ENCODE measurements at regions not wholly inside any gene's neighbourhood (a gene's known extent, or its start where the extent isn't known, plus 50 kb on each side); places are given as distances from the start of the nearest gene placed in this dataset.

DNA sequence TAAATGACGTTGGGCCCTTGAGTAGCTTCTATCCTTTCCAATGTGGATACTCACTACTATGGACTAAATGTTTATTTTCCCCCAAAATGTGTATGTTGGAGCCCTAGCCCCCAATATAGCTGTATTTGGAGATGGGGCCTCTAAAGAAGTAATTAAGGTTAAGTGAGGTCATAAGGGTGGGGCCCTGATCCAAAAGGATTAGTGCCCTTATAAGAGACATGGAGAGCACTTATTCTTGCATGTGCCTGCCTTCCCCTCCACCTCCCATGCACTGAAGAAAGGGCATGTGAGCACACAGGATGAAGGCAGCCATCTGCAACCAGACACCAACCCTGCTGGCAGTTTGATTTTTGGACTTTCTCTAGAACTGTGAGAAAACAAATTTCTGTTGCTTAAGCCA, 115.7 kb upstream of the MED13 start:
- Mint-ChIP-seq H3K9me3 (peaks cover 5 to 10% (median 6%) of the 10 kb centered on the region in 3 donors), H3K36me3 (no peaks in the 10 kb centered on the region), H3K27ac (no peak overlapping the region)

DNA sequence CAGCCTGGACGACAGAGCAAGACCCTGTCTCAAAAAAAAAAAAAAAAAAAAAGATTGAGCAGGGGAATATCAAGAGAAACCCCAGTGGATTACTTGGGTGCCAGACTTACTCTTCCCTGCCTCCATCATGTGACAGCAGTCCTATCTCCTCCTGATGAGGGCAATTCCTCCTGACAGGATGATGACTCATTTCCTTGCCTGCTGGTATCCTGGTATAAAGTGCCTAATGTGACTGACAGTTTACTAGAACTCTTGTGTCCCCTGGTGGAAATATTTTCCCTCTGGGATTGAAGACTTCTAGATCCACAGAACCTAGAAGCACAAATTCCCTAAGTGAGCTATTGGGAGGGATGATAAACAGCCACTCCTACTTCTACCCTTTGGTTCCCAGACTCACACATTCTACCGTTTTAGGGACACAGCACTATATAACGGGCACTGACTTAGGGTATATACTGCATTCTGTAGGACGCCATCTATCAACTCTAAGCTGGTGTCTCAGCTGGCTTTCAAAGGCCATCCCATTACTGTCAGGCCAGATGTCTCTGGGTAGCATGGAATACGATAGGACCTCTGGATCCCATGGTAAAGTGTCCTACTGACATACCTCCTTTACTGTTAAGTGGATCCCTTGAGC, 114.6 kb upstream of the MED13 start:
- no peaks in the 10 kb centered on the region for H3K36me3 Mint-ChIP-seq
- no peaks in the 10 kb centered on the region for H3K27me3 Mint-ChIP-seq
- no peaks in the 10 kb centered on the region for H3K4me1 Mint-ChIP-seq
- H3K27ac Mint-ChIP-seq = no peak overlapping the region
- no peak overlapping the region for H3K4me3 Mint-ChIP-seq
- peaks cover 4 to 10% (median 6%) of the 10 kb centered on the region in 3 donors for H3K9me3 Mint-ChIP-seq

More for the DNA sequence above, 115.7 kb upstream of the MED13 start:
- Mint-ChIP-seq H3K4me3 (no peak overlapping the region), H3K4me1 (no peaks in the 10 kb centered on the region), H3K27me3 (no peaks in the 10 kb centered on the region)

DNA sequence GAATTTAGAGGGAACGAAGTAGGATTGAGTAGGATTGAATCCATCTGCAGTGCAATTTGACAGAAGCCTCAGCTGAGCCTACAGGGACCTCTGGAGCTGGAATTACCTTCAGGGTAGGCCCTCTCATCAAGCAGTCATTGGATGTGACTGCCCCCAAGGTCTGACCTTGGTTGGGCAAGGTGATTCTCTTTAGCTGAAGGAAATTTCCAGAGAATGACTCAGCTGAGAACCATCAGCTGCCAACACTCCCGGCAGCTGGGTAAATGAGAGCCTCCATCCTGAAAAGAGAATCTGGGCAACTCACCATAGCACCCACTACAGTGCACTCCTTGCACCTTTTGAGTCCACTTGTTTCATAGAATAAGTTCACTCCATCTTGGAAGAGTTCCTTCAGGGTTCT, 113.5 kb upstream of the MED13 start:
- H3K4me3 Mint-ChIP-seq = no peak overlapping the region
- H3K4me1 Mint-ChIP-seq = no peaks in the 10 kb centered on the region
- no peak overlapping the region for H3K27ac Mint-ChIP-seq
- H3K9me3 Mint-ChIP-seq = peaks cover 4 to 10% (median 6%) of the 10 kb centered on the region in 3 donors
- no peaks in the 10 kb centered on the region for H3K36me3 Mint-ChIP-seq
- peaks cover 3% of the 10 kb centered on the region for H3K27me3 Mint-ChIP-seq

DNA sequence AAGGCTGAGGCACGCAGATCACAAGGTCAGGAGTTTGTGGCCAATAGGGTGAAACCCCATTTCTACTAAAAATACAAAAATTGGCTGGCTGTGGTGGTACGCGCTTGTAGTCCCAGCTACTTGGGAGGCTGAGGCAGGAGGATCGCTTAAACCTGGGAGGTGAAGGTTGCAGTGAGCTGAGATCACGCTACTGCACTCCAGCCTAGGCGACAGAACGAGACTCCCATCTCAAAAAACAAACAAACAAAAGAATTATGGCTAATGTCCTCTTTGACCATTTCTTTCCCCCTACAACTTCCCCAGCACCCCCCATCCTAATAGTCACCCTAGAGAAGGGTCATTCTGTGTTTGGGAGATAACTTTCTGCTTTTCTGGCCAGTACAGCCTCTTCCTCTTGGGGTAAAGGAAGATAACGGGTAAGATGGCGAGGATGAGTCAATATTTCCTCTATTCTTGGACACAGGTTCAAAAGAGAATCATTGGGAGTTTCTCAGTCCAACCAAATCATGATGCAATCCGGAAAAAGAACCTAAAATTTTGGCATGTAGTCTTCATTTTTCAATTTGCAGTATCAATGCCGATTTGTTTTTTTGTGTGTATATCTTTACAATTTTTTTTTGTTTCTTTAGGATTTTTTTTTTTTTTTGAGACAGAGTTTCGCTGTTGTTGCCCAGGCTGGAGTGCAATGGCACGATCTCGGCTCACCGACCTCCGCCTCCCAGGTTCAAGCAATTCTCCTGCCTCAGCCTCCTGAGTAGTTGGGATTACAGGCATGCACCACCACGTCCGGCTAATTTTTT, 107.6 kb upstream of the MED13 start:
- Mint-ChIP-seq H3K4me1 (peaks cover 4 to 8% (median 7%) of the 10 kb centered on the region in 3 donors), H3K27me3 (peaks cover 4% of the 10 kb centered on the region), H3K27ac (no peak overlapping the region), H3K4me3 (no peak overlapping the region), H3K9me3 (no peaks in the 10 kb centered on the region), H3K36me3 (no peaks in the 10 kb centered on the region)

DNA sequence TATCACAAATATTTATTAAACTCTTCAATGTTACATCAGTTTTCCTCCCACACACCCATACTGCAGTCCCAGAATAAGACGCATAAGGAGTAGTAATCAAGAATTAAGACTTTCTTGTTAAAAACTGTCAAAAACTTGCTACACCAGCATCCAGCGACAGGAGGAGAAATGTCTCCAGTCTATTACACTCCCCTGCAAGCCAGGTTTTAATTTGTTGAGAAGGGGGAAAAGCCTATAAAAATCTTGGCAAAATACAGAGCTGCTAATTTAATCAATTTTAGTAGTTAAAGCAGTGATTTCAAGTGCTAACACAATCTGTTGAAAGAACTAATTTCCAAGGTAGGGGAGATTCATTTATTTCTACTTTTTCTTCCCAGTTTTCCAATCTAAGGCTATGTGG, 102.0 kb upstream of the MED13 start:
- Mint-ChIP-seq H3K9me3 (no peaks in the 10 kb centered on the region), H3K27me3 (peaks cover 2% of the 10 kb centered on the region), H3K4me1 (peaks cover 4 to 8% (median 7%) of the 10 kb centered on the region in 3 donors), H3K27ac (no peak overlapping the region), H3K36me3 (no peaks in the 10 kb centered on the region), H3K4me3 (no peak overlapping the region)

DNA sequence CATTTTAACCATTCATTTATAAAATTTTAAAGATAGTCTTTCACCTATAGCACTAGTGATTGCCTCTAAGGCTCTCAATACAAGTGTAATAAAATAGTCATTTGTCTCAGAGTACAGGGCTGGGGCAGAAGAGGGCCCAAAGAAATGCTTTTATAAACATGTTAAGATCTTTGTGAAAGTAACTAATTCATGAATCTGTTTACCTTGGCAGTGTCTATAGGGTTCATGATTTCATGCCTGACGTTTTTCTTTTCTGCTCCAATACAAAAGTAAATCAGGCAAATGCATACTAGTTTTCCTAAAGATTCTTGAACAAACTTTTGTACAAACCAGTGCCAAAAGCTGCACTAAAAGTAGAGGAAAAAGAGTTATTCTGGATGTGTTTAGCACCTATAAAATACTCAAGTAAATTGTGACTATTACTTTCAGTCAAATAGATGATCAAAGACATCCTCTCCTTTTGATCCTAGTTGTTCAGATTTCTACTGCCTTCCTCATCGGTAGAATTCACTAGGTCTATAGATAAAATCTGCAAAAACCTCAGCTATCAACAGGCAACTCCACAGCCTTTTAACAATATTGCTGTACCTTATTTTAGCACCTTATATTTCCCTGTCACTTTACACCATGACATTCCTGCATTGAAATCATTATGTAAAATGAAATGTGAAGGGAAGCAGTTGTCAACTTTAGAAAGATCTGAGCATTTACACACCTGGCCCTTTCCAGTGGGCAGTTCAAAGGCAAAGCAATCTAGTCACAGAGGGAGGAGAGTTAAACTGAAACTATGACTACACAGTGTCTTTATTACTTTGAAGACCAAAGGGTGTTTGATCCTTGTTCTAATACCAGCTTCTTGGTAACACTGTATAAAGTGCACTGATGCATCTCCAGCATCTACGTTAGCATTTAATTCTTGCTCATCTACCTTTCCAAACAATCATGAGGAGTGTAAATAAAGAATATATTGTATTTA, 100.0 kb upstream of the MED13 start:
- Mint-ChIP-seq H3K36me3 (peaks cover 2% of the 10 kb centered on the region), H3K4me3 (no peak overlapping the region), H3K27me3 (no peaks in the 10 kb centered on the region), H3K4me1 (no peaks in the 10 kb centered on the region), H3K27ac (no peak overlapping the region), H3K9me3 (no peaks in the 10 kb centered on the region)

DNA sequence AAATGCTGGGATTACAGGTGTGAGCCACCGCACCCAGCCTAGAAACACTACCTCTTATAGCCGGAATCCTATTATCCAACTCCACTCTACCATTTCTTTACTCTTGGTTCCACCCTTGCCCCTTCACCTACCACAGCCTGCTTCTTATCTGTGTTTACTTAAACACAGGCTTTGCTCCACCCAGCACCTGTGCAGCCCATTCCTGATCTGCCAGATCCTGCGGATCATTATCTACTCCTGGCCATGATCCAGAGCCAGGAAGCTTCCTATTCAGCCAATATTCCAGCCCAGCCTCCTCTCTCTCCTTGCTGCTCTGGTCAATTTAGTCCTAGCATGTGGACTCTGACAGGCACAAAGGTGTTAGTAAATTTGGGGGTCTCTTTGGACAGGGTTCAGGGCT, 98.8 kb upstream of the MED13 start:
- Mint-ChIP-seq H3K4me3 (no peak overlapping the region), H3K4me1 (no peaks in the 10 kb centered on the region), H3K27me3 (no peaks in the 10 kb centered on the region), H3K9me3 (no peaks in the 10 kb centered on the region), H3K36me3 (peaks cover 2% of the 10 kb centered on the region), H3K27ac (no peak overlapping the region)

DNA sequence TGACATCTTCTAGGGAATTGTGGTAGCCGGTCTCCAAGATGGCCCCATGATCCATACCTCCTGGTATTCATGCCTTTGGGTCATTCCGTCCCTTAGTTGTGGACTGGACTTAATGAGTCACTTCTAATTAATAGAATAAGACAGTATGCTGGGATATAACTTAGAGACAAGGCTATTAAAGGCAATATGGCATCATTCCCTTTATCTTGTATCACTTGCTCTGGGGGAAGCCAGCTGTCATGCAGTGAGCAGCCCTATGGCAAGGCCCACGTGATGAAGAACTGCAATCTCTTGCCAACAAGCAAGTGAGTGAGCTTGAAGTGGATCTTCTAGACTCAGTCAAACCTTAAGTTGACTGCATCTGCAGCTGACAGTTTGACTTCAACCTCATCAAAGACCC, 97.8 kb upstream of the MED13 start:
- H3K27me3 Mint-ChIP-seq = no peaks in the 10 kb centered on the region
- peaks cover 2% of the 10 kb centered on the region for H3K36me3 Mint-ChIP-seq
- no peaks in the 10 kb centered on the region for H3K9me3 Mint-ChIP-seq
- H3K27ac Mint-ChIP-seq = no peak overlapping the region
- no peak overlapping the region for H3K4me3 Mint-ChIP-seq
- H3K4me1 Mint-ChIP-seq = no peaks in the 10 kb centered on the region

DNA sequence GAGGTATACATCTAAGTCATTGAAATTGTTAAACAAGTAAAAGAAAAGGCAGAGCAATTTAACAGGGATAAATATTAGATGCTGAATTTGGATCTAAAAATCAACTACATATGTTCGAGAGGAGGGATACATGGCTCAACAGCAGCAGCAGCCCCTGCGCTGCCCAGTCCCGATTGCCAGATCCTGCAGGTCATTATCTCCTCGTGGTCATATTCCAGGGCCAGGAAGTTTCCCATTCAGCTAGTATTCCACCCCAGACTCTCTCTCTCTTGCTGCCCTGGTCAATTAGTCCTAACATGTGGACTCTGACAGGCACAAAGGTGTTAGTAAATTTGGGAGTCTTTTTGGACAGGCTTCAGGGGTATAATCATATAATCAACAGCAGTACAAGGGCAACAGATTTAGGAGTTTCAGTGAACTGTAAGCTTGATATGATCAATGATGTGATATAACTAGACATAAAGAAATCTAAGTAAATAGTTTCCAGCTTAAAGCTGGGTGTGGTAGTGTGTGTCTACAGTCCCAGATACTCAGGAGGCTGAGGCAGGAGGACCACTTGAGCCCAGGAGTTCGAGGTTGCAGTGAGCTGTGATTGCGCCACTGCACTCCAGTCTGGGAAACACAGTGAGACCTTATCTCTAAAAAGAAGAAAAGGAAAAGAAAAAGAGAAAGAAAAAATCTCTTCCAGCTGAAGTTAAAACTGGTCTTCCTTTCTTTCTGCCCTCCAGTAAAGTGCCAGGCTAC, 96.5 kb upstream of the MED13 start:
- no peak overlapping the region for H3K4me3 Mint-ChIP-seq
- no peaks in the 10 kb centered on the region for H3K4me1 Mint-ChIP-seq
- H3K9me3 Mint-ChIP-seq = no peaks in the 10 kb centered on the region
- H3K27ac Mint-ChIP-seq = no peak overlapping the region
- H3K36me3 Mint-ChIP-seq = peaks cover 2% of the 10 kb centered on the region
- H3K27me3 Mint-ChIP-seq = no peaks in the 10 kb centered on the region

DNA sequence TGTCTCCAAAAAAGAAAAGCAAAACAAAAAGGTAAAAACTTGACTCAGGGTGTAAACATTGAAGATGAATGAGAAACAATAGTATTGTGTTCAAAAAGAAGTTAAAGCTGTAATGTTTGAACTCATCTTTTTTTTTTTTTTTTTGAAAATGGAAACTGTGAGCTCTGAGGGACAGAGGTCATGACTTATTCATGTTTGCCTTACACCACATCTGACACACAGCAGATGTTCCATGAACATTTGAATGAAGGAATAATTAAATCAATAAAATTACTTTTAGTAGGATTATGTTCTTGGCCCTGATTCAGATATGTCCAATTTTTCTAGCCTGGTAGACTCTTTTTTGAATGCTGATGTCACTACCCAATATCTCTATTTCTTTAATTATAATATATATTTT, 95.7 kb upstream of the MED13 start:
- peaks cover 2% of the 10 kb centered on the region for H3K36me3 Mint-ChIP-seq
- H3K9me3 Mint-ChIP-seq = no peaks in the 10 kb centered on the region
- no peaks in the 10 kb centered on the region for H3K27me3 Mint-ChIP-seq
- H3K4me3 Mint-ChIP-seq = no peak overlapping the region
- H3K27ac Mint-ChIP-seq = no peak overlapping the region
- H3K4me1 Mint-ChIP-seq = no peaks in the 10 kb centered on the region

DNA sequence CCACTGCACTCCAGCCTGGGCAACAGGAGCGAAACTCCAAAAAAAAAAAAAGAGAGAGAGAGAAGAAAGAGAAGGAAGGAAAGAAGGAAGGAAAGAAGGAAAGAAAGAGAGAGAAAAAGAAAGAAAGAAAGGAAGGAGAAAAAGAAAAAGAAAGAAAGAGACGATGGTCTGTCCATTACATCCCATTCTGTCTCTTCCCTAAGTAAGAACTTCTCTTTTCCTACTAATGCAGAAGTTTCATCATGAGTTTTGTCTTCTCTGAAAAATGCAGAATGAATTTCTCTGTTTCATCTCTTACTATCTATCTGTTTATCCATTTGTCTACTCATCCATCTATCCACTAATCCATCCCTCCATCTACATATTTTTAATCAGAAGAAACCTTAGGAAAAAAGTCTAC, 94.9 kb upstream of the MED13 start:
- Mint-ChIP-seq H3K4me3 (no peak overlapping the region), H3K4me1 (no peaks in the 10 kb centered on the region), H3K27ac (no peak overlapping the region)

DNA sequence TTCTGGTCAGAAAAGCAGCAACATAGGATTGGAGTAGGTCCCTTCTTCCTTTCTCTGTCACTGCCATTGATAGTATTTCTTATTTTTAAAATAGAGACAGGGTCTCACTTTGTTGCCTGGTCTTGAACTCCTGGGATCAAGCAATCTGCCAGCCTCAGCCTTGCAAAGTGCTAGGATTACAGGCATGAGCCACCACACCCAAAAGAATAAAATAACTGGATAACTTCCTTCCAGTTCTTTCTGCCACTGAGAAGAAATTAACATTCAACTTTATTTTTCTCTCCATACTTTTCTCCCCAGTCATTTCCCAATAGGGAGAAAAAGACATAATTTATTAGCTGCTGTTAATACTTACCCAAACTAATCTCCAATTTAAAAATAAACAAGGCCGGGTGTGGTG, 91.9 kb upstream of the MED13 start:
- Mint-ChIP-seq H3K4me1 (no peaks in the 10 kb centered on the region), H3K4me3 (no peak overlapping the region), H3K27me3 (no peaks in the 10 kb centered on the region), H3K36me3 (peaks cover 2% of the 10 kb centered on the region), H3K27ac (no peak overlapping the region), H3K9me3 (no peaks in the 10 kb centered on the region)

More for the DNA sequence above, 94.9 kb upstream of the MED13 start:
- Mint-ChIP-seq H3K9me3 (no peaks in the 10 kb centered on the region), H3K27me3 (no peaks in the 10 kb centered on the region), H3K36me3 (peaks cover 2% of the 10 kb centered on the region)

DNA sequence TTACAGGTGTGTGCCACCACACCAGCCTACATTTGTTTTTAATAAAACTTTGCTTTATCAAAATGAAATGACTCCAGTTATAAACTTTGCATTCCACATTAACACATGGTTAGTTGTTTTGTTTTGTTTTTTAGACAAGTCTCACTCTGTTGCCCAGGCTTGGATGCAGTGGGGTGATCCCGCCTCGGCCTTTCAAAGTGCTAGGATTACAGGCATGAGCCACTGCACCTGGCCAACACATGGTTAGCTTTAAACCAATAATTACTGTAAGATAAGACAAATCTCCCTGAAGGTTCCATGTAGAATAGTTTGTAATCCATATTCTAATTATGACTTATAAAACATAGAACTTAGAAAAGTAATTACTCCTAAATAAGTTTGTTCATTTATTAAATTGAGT, 89.8 kb upstream of the MED13 start:
- no peaks in the 10 kb centered on the region for H3K9me3 Mint-ChIP-seq
- peaks cover 2% of the 10 kb centered on the region for H3K27me3 Mint-ChIP-seq
- H3K4me1 Mint-ChIP-seq = no peaks in the 10 kb centered on the region
- H3K27ac Mint-ChIP-seq = no peak overlapping the region
- no peaks in the 10 kb centered on the region for H3K36me3 Mint-ChIP-seq
- peak overlapping the region in 1 of 4 donors; percentile 13 for H3K4me3 Mint-ChIP-seq

DNA sequence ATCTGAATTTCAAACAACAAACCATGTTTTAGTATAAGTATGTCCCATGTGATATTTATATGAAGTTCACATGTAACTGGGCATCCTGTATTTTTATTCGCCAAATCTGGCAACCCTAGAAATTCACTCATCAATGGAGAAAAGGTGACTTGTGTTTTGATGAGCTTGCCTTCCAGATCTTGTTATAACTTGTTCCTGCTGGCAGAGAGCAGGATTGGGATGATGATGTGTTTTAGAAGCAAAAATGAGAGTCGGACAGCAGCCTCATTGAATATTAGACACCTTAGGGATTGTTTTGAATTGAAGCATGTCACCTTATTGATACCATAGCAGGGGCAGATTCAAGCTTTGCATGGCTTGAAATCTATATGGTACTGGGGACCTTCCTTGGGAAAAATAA, 85.4 kb upstream of the MED13 start:
- H3K4me1 Mint-ChIP-seq = no peaks in the 10 kb centered on the region
- no peaks in the 10 kb centered on the region for H3K36me3 Mint-ChIP-seq

DNA sequence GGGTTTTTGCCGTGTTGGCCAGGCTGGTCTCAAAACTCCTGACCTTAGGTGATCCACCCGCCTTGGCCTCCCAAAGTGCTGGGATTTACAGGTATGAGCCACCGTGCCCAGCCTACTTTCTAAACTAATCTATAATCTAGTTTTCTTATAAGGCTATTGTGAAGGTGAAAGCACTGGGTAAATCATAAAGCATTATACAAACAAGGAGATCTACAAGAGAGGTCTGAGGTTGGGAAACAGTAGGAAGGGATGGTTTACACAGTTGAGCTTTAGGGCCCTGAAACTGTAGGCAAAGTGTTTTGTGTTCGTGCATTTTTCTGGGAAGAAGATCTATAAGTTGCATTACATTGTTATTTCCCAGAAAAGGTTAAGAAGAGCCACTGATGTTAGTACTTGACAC, 84.9 kb upstream of the MED13 start:
- H3K27me3 Mint-ChIP-seq = peaks cover 2% of the 10 kb centered on the region

More for the DNA sequence above, 85.4 kb upstream of the MED13 start:
- H3K27ac Mint-ChIP-seq = no peak overlapping the region
- H3K9me3 Mint-ChIP-seq = no peaks in the 10 kb centered on the region
- no peak overlapping the region for H3K4me3 Mint-ChIP-seq
- peaks cover 2% of the 10 kb centered on the region for H3K27me3 Mint-ChIP-seq

More for the DNA sequence above, 84.9 kb upstream of the MED13 start:
- Mint-ChIP-seq H3K9me3 (no peaks in the 10 kb centered on the region), H3K36me3 (no peaks in the 10 kb centered on the region), H3K4me3 (no peak overlapping the region), H3K27ac (no peak overlapping the region), H3K4me1 (no peaks in the 10 kb centered on the region)
